Hematopoietic multipotent progenitor cell treated with erythropoietin and hydrocortisone succinate and interleukin-3 and kit ligand, for 8 days (in vitro differentiated cells): ENCODE measurements at regions not wholly inside any gene's neighbourhood (a gene's known extent, or its start where the extent isn't known, plus 50 kb on each side); places are given as distances from the start of the nearest gene placed in this dataset.

Experiments used
- DNase-seq: peaks from one replicate; pipeline ENCODE4 v3.0.0-alpha.2; 2015

DNA sequence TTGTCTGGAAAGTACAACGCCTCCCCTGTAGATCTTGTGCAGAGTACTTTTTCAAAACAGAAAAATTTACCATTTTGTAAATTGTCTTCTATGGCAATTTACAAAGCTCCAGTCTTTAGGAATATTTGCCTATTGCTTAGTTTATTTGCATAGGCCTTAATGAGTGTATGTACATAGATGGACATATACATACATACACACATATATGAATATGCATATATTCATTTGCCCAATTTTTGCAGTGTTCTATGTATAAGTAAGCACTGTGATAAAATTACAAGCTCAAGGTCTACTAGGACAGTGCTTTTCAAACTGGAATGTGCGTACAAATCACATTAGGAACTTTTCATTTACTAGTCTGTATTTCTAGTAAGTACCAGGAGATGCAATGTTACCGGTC, 301.3 kb upstream of the SMARCA2 start:
- no peak for DNase-seq

DNA sequence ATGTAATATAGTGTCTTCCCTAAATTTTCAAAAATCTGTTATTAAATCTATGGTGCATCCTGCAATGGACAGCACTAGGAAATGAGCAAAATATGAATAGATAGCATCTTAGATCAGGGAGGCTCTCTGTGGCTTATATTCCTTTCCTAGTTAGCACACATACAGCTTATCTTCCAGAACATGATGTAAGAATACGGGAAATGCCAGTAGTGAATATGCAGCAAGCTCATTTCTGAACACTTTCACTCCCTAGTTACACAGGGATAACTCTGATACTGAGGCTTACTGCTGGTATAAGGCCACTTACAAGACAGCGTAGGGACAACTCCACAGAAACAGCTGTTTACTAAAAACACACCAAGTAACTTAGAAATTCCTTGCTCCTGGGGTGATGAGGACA, 297.3 kb upstream of the SMARCA2 start:
- DNase-seq, result no peak

DNA sequence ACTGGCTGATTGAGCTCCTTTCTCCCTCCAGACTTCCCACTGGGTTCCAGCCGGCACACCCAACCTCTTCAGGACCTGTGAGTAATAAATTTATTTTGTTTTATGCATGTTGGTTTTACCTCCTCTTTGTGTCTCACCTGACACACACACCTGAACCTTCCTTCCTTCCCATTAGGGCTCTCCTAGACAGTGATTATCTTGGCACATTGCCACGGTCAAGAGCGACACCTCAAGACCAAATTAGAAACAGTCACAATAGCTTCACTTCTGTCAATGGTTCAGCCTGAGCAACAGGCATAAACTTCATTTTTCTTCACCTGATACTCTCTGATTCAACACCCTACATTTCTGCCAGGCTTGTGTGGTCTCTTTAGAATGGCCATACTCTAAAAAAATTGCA, 296.3 kb upstream of the SMARCA2 start:
- DNase-seq, result no peak

DNA sequence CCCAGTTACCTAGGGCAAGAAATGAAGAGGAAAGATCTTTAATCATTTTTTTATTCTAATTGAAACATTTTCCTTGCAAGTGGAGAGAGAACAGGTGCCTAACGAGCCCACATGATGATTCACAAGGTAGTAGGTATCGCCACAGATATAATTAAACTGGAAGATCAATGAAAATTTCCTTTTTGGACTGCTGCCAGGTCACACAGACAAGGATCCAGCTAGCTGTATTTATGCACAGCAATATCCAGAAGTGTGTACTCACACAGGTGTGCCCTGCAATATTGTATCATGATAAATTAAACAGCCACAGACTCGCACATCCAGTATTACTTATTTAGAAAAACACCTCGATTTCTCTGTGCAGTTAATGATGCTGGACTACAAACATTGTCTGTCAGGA, 294.0 kb upstream of the SMARCA2 start:
- no peak for DNase-seq

DNA sequence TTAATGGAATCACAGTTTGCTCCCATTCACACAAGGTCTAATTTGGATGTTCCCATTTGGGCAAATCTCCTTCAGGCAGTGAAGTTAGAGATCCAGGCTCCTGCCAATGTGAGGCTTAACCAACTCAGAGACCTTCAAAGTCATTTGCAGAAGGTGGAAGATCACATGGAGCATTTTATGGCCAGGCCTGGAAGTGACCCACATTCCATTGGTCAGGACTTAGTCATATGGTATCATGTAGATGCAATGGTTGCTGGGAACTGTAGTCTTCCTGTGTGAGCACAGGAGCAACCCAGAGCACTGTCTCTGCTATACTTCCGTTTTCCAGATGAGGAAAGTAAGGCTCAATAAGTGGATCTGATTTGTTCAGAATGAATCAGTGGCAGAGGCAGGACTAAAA, 292.7 kb upstream of the SMARCA2 start:
- DNase-seq, result no peak

DNA sequence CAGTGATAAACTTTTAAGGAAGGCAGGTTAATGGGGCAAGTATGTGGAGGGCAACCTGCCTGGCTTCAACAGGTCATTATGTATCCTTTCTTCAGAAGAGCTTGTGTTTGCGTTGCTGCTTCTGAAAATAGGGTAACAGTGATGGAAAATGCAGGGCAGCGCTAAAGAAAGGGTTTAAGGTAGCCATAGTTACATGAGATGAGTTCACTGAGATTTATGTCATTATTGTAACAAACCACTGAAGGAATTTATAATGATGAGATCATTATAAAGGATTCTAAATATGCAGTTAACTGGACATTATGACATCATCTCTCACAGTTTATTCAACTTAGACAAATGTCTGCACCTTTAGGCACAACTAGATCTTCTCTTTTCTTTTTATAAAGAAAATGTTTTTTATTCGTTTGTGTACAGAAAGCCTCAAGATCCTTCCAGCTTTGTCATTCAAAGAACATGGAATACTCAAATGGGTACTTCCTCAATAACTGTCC, 291.6 kb upstream of the SMARCA2 start:
- DNase-seq, result no peak

DNA sequence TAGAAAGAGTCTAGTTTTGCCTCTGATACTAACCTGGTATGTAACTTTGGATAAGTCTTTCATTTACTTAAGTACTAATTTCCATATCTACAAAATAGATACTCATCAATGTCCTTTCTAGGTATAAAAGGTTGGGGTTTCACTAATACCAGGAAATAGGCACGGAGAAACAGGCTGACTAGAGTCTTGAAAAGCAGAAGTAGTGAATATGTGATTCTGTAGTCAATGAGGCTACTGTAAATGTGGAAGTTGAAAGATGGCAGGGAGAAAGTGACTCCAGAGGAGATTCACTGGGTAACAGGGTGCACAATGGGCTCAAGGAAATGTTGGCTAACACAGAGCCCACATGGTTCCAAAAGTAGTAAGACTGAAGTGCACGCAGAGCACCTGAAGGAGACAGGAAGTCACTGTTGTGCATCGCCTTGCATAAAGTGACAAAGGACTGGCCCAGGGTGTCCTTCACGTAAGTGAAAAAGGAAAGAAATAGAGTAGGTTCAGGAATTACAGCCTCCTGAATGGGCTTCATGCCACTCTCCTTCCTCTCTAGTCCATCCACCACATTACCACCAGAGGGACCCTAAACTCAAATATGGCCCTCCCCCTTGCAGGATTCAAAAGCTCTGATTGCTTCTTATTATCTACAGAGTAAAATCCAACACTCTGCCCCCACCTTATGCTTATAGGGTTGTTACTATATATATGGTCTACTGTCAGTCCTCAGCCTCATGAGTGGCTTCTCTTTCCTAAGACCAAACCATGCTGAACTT, 288.0 kb upstream of the SMARCA2 start:
- no peak for DNase-seq

DNA sequence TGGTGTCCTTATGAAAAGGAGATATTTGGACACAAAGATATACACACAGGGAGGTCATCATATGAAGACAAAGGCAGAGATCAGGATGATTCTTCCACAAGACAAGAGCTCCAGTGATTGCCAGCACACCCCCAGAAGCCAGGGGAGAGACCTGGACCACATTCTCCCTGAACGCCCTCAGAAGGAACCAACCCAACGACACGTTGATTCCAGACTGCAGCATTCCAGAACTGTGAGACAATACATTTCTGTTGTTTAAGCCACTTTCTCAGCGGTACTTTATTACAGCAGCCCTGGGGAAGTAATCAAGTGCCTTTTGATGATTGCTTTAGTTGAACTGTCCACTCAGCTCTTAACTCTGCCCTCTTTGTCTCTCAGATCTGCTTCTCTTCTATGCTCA, 285.5 kb upstream of the SMARCA2 start:
- no peak for DNase-seq

DNA sequence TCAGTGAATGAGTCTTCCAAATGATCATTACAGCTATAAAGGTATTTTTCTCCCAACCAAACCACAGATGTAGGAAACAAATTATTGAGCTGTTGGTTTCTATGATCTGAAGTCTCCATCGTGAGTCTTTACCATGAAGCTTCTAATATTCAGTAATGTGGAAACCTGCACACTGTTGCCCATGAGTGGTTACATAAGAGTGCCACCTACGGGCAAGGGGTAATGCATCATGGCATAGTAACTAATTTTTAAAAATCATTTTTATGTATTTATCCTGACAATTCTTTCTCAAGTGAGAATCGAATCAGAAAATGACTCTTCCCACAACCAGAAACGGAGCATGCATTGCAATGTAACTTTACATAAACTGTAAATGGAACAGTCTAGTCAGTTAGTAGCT, 282.5 kb upstream of the SMARCA2 start:
- DNase-seq, result no peak

DNA sequence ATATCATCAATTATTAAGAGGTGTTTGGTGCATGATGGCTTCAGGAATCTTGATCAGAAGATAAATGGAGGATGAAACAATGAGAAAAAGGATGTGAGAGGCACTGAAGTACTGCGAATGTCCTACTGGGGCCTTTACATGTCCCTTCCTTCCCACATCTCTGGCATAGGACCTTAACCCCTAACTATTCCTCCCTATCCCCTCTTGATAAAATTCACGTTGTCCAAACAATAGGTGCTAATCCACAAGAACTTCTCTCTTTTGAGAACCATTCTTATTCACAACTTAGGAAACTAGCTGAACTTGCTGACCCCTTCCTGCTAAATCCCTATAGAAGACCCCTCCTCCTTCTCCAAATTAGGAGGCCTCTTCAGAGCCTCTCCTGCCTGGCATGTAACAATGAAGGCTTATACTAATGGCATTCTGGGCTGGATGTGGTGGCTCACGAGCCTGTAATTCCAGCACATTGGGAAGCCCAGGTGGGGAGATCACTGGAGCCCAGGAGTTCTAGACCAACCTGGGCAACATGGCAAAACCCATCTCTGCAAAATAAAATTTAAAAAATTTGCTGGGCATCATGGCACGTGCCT, 276.5 kb upstream of the SMARCA2 start:
- no peak for DNase-seq

DNA sequence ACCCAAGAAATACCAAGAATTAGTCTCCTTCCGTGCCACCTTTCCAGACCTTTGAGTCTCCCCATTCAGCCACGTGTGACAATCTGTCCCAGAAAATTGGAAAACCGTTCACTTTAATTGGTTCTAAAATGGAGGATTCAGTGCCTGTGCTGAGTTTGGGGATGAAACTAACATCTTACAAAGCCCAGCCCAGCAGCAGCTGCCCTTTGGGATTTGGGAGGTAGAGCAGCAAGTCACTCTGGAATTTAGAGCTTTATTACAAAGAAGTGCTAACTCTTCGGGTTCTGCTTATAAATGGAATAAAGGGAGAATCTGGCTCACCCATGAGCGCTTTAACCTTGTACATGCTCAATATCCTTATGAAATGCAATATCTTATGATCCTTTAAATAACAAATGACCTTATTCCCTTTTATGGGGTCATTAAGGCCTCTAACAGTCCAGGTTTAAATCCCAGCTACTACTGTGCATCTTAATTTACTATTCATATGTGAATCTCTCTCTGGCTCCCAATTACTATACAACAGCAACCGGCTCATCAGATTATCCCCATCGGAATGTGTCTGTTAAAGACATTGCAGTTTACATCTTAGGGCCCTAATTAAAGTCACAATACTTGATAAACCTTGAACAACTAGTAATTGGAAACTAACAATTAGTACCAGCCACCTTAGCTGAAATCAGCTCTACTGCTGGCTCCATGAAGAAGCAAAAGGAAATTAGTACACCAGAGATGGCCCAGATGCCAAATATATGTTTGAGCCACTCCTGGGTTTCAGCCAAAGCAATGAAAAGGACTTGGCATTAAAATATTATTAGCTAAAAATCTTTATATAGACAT, 271.8 kb upstream of the SMARCA2 start:
- no peak for DNase-seq

DNA sequence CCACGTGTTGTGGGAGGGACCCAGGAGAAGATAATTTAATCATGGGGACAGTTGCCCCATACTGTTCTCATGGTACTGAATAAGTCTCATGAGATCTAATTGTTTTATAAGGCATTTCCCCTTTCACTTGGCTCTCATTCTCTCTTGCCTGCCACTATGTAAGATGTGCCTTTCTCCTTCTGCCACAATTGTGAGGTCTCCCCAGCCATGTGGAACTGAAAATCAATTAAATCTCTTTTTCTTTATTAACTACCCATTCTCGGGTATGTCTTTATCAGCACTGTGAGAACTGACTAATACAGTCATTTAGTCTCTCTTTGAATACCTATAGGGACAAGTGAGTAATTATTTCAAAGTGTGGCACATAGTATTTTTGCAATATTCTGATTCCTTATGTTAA, 269.2 kb upstream of the SMARCA2 start:
- no peak for DNase-seq

DNA sequence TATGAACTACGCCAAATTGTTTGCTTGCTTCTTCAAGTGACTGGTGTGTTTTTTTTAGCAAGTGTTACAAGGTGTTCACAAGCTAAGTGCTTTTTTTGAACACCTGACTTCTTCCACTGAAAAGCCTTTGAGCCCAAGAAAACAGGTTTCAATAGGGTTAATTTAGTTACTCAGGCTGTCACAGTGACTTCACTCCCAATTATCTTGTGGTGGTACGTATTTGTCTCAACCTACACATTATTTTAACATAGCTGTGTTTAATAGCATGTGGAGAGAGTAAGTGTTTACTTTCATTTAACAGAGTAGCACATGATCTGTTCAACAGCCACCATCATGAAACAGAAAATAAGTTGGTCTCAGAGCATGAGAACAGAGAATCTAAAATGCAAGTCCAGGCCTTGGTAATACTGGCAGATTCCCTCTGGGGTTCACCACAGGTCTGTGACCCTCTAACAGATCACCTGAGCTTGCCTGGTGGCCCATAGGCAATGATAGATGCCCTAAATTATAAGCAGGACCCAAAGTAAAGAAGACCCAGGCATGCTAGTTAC, 267.7 kb upstream of the SMARCA2 start:
- no peak for DNase-seq

DNA sequence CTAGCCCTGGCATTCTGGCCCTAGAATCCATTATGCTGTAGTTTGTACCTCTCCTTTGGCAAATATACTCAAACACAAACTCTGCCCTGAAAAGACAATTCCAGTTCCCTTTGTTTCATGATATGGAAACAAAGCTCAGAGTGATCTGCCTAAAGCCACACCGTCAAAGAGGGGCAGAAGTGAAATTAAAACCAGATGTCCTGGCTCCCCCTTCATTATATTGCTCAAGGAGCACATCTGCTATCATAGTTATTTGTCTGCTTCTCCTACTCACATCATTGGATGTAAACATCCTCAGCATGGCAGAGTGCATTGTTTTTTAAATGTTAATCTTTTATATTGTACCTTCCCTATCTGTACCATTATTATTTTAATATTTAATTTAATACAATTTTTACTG, 266.7 kb upstream of the SMARCA2 start:
- DNase-seq, result no peak

DNA sequence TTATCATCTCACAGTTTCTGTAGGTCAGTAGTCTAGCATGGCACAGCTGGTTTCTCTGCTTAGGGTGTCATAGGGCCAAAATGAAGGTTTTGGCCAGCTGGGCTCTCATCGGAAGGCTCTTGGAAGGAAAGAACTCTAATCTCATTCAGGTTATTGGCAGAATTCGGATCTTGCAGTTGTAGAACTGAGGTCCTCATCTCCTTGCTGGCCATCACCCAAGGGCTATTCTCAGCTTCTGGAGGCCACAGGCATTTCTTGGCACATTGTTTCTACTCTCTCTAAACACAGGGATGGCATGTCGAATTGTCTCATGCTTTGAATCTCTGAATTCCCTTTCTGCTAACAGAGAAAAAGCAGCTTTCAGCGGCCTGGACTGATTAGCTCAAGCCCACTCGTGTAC, 258.0 kb upstream of the SMARCA2 start:
- no peak for DNase-seq

DNA sequence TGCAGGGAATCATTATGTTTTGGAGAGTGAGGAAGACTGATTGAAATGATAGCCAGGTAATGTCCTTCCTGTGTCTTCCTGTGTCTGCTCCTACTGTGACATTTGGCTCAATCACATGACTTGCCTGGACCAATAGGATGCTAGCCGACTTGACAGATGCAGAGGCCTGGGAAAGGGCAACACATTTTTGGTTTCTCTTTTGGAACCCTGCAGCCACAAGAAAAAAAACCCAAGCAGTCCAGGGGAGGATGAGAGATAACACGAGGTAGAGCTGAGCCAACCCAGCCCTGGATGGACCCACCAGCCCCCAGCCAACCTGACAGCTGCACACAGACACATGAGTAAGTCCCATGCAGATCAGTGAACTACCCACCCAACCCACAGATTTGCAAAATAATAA, 256.1 kb upstream of the SMARCA2 start:
- no peak for DNase-seq

DNA sequence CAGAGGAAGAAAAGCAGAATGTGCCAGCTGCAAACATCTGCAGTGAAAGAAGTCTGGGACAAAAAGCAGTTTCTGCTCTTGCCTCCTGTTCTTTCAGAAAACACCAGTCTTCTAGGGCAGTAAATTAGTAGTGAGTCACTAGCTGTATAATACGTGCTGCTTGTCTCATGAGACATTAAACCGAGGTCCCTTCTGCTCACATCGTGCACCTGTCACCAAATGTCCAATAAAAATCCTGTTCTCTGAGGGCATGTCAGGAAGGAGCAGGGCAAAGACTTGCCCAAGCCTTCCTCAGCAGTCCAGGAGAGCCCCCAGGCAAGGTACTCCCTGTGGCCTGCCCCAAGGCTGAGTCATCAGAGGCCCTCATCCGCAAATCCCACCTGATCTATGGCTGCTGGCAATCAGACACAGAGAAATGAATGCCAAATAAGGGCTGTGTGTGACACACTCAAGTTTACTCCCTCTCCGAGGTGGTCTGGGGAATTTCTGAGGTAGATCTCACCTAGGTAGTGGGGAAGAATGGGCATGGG, 255.3 kb upstream of the SMARCA2 start:
- DNase-seq, result no peak

DNA sequence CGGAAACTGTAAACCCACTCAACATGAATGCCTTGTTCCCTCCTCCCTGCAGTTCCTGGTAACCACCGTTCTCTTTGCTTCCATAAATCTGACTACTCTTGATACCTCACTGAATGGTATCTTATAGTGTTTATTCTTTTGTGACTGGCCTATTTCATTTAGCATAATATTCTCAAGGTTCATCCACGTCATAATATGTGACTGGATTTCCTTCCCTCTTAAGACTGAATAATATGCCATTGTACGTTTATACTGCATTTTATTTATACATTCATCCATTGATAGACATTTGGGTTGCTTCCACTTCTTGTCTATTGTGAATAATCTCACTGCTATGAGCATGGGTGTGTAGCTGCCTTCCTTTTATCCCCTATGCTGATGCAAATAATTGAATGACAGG, 253.3 kb upstream of the SMARCA2 start:
- DNase-seq, result no peak

DNA sequence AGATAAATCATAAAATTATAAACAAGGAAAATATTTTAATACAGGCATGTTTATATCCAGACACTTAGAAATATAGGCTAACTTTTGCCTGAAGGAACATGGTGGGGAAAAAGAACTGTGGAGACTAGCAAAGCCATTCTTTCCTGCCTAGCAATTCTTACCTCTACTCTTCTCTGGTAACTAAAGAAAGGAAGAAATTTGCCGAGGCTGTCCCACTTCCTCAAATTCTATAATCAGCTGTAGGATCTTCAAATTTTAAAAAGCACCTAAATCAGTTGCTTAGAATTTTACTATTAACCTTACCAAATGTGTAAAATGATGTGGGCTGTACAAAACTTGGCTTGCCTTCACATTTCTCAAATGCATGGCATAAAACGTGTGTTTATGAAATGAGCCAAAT, 249.1 kb upstream of the SMARCA2 start:
- DNase-seq, result no peak

DNA sequence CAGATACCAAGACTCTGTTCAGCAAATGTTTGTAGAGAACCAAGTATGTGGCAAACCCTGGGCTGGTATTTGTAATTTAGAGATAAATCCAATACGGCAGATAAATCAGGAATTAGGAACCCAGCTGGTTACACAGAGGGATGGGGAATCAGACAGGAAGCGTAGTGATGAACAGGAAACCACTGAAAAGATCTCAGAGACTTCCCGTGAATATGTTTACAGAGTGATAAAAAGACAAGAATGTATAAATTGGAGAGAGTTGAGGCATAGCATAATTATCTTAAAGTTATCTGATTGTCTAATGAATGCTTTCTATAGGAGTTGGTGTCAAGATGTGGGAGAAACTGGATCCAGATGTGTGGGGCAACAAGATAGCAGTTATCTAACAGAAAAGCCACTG, 246.6 kb upstream of the SMARCA2 start:
- no peak for DNase-seq

DNA sequence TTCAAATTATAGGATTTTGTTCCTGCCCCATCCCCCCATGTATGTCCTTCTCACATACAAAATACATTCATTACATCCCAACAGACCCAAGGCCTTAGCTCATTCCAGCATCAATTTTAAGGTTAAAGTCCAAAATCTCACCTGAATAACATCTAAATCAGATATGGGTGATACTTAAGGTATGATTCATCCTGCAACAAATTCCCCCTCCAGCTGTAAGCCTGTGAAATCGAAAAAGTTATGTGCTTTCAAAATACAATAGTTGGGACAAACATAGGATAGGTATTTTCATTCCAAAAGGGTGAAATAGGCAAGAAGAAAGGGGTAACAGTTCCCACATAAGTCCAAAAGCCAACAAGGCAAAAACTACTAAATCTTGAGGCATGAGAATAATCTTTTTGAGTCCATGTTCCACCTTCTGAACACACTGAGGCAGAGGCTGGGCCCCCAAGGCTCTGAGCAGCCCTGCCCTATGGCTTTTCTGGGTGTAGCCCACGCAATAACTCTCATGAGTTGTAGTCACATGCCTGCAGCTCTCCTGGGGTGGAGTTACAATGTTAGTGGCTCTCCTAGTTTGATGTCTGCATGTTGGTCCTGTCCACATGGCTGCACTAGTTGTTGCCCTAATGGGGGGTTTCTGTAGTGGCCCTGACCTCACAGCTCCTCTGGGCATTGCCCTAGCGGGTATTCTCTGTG, 243.9 kb upstream of the SMARCA2 start:
- no peak for DNase-seq

DNA sequence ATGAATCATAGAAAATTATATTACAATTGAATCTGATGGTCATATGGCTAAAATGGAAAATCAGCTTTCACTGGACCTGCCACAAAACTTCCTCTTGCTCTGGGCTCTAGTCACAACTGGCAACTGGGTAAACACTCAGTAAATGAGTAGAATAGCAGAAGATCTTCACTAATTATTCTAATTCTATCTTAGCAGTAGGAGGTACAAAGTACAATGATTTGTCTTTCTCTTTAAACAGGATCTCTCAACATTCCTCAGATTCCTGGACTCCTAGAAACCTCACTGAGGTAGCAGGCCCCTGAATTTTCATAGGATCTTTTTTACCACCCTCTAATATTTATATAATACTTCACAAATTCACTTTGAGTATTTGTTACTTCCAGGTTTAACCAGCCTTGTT, 239.9 kb upstream of the SMARCA2 start:
- no peak for DNase-seq

DNA sequence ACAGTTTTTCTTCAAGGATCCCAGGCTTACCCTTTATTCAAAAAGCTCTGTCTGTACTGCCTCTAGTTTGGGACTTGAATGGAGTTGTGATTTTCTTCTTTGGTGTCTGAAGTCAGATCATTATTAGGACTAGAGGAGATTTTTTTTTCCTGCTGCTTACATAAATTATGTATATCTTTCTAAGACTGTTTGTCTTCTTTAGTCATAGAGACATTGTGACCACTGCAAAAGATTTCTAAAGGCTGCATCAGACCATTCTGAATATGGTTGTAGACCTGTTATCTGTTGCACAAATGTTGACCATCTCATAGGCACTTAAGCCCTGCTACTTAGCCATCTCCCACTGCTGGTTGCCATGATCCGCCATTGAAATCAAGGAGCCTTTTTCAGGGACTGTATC, 238.5 kb upstream of the SMARCA2 start:
- no peak for DNase-seq
